ENCODE measurements at regions not wholly inside any gene's neighbourhood (a gene's known extent, or its start where the extent isn't known, plus 50 kb on each side); places are given as distances from the start of the nearest gene placed in this dataset.

GRCh38 chr10:113219446-113219845 is 269.4 kb downstream of the TCF7L2 start:
- DNase-seq = no peak

DNA sequence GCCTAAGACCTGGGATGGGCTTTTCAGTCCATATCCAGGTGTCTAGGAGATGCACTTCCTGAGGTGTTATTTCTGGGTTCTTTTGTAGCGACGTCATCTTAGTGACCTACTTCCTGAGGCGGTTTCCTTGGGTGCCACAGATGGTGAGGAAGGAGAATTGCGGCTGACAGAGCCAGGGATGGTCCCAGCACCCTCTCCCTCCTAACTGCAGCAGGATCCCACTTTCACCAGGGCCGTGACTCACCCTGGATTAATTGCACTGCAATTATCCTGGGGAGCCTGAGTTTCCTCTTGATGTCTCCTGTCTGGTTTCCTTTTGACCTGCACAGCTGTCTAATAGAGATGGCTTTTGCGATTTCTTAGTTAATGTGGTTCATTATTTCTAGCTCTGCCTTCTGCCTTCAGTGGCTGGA is 271.7 kb downstream of the TCF7L2 start:
- DNase-seq = peak; percentile 15

DNA sequence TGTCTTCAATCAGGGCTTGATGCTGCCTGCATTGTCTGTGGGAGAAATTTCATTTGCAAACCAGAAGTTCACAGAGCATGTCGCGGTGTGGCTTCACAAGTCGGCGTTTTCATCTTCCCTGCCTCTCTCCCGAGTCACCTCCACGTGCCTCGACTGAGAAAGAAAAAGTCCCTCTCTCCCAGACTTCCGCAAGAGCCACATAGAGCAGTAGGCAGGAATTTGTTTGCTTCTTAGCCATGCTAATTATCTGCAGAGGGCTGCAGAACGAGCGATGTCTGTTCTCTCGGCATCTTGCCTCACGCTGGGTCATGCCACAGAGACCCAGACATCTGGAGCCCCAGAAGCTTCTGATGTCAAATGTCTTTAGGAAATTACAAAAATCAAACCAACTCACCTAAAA is 272.2 kb downstream of the TCF7L2 start:
- no peak for DNase-seq

GRCh38 chr10:113225364-113225763 is 275.3 kb downstream of the TCF7L2 start:
- DNase-seq = no peak

DNA sequence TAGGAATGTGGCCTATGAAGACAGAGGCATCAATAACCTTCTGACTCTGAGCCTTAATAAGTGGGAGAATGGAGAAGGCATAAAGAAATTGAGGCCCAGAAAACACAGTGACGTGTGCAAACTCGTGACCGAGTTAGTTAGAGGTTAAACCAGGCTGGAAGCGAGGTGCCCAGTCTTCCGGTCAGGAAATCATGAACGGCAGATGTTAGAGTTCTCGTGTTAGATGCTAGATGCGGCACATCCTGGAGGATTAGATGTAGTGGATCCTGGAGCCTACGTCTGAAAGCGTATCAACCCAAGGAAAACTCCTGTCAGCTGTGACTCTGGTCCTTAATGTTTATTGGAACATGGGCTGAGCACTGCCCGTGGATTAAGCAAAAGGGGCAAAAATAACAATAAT is 275.9 kb downstream of the TCF7L2 start:
- DNase-seq = no peak

- DNase-seq = no peak
Measured at GRCh38 chr10:113226399-113226798, 276.4 kb downstream of the TCF7L2 start.

GRCh38 chr10:113226831-113227445 is 276.9 kb downstream of the TCF7L2 start:
- DNase-seq = no peak

- no peak for DNase-seq
Measured at GRCh38 chr10:113228530-113228929, 278.5 kb downstream of the TCF7L2 start.

GRCh38 chr10:113230011-113230610 is 280.1 kb downstream of the TCF7L2 start:
- no peak for DNase-seq

DNA sequence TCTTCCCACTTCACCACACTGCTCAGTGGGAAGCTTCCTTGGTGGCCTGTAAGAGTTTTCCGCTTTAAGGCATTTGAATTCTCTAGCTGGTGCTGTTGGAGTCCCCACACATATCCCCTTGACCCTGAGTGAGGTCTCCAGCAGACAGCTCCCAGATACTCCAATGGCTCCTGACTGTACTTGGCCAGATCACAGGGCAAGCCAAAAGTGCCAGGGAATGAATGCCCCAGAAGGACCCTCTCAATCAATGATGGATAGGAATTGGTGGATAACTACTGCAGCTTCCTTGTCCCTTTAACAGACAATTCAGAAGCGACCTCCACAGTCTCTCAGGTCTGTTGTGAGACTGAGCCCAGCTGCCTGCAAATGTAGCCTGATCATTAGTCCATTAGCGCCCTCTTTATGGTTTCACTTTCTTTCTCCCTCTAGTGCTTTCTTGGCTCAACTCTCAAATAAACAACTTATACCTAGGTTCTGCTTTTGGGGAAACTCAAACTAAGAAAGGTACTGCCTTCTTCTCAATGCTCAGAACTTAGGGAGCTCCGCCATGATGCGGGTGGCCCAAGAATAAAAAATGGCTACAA is 283.0 kb downstream of the TCF7L2 start:
- DNase-seq = no peak

GRCh38 chr10:113234481-113234880 is 284.4 kb downstream of the TCF7L2 start:
- DNase-seq = no peak

DNA sequence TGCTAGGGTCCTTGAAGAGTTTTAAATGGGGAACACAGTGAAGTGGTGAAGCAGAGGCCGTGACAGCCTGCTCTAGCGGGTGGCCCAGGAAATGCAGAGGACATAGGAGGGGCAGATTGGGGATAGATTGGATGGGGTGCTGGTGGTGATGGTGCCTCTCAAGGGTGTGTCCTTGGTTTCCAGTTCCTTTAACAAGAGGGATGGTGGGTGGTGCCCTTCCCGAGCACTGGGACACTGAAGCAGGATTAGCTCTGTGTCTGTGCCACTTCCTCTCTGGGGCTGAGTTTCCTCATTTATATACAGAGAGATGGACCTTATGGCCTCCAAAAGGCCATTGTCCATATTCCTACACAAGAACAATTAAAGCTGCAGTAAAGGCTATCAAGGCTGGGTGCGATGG is 285.5 kb downstream of the TCF7L2 start:
- DNase-seq = no peak

DNA sequence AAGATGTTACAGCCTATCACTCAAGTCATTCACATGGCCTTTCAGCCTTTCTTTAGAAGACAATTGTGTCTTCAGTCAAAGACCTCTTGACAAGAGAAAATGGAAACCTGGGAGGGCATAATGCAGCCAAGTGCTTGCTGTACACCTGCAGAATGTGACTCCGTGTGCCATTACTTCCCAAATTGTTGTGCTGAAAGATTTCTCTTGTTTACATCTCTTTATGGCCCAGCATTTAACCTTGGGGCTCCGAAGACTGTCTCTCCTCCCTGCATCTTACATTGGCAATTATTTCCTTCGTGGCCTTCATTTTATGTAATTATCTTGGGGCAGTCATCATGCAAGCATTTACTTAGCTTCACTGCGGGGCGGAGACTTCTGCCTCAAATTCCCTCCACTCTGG is 287.0 kb downstream of the TCF7L2 start:
- no peak for DNase-seq

GRCh38 chr10:113239566-113240350 is 289.7 kb downstream of the TCF7L2 start:
- no peak for DNase-seq

GRCh38 chr10:113240736-113241135 is 290.7 kb downstream of the TCF7L2 start:
- no peak for DNase-seq

DNA sequence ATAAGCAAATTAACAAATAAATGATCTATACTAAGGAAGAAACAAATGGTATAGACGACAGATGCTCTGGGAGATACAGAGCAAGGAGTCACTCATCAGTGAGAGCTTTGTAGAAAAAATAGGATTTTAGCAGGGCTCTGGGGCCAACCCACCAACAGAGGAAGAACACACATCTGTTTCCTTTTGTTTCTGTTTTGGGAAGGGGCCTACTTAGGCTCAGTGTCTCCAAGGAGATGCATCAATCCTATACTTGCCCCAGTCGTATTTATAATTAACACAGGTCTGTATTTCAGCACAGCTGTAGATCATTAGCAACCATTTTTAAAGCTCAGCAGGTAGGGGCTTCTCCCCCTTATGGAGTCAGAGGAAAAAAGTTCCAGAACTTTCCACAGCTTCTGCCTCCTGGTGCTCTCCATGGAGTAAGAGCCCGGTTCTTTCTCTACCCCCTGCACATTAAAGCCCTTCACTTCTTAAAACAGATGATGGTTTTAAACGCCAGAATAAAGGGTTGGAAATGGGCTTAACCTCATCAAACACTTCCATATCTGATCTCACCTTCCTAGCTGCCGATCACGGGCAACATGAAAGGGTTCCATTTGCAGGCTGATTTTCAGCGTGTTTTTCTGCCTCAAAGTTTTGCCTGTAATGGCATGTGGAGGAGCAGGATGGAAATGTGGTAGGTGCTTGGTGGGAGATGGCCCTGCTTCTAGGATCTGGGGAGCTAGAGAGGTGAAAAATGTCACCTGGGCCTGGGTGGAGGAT is 291.7 kb downstream of the TCF7L2 start:
- peak; percentile 48 for DNase-seq

DNA sequence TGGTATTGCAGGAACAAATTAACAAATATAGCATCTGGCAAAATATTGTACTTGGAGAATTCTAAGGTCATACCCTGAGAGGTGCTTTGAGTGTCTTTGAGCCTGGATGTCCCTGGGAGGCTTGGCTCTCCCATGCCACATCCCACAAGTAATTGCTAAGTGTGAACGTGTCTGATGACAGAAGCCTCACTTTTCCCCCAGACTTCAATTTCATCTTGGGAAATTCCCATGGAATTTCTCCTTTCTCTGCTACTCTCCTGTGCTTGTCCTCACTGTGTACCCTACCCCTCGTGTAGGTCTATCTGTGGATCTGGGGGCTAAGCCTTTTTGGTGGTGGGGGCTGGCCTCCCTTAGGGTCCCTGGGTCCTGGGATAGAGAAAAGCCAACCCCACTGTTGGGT is 293.3 kb downstream of the TCF7L2 start:
- no peak for DNase-seq

GRCh38 chr10:113244750-113245149 is 294.7 kb downstream of the TCF7L2 start:
- DNase-seq = no peak

DNA sequence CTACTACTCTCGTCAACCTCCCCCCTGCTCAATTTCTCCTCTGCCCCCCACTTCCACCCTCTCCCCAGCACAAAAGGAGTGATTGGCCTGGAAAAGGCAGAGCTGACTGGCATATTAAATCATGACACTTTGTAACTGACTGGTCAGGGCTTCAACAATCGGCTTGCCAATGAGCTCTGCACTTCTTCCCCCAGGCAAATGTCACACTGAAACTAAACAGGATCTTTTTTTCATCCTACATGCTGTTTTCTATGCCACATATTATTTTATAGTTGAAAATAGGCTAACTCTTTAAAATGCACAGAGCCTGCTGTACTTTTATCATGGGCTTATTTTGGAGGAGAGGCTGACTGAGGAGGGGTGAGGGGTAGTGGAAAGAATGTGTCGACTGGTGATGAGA is 295.2 kb downstream of the TCF7L2 start:
- no peak for DNase-seq

- no peak for DNase-seq
Measured at GRCh38 chr10:113247050-113247449, 297.0 kb downstream of the TCF7L2 start.

- no peak for DNase-seq
Measured at GRCh38 chr10:113252650-113253618, 299.9 kb upstream of the HABP2 start.
